GM06990 (cell line): ENCODE measurements at regions not wholly inside any gene's neighbourhood (a gene's known extent, or its start where the extent isn't known, plus 50 kb on each side); places are given as distances from the start of the nearest gene placed in this dataset.

Experiments
- DNase-seq: peaks from one replicate; pipeline ENCODE4 v3.0.0-alpha.2; 2011; ENCODE audit not compliant: insufficient read length; ENCODE audit errors: extremely low read depth
- H3K27me3 ChIP-seq: replicated peaks from 2 replicates; pipeline ENCODE4 v1.6.0; 2011; ENCODE audit warnings: low read length; ENCODE audit not compliant: control insufficient read depth, insufficient read depth
- H3K36me3 ChIP-seq: 2 replicates; pipeline ENCODE4 v1.5.1; 2011; ENCODE audit warnings: low read length; ENCODE audit not compliant: control insufficient read depth, insufficient read depth
- H3K4me3 ChIP-seq: replicated peaks from 2 replicates; pipeline ENCODE4 v1.5.1; 2011; ENCODE audit warnings: low read depth, mild to moderate bottlenecking, control low read depth, low read length
- CTCF ChIP-seq: IDR thresholded peaks from 2 replicates; pipeline ENCODE4 v1.5.1; 2011; ENCODE audit warnings: low read length, control low read depth, mild to moderate bottlenecking, inconsistent platforms; ENCODE audit not compliant: insufficient read depth, poor library complexity, severe bottlenecking

GRCh38 chr3:163582967-163583366, 1495.3 kb downstream of the SI start:
- DNase-seq = no peak
- TF ChIP-seq CTCF = no peak
- Histone ChIP-seq H3K36me3 (no peaks in the 10 kb centered on the region), H3K27me3 (no peaks in the 10 kb centered on the region), H3K4me3 (no peak overlapping the region)

- no peaks in the 10 kb centered on the region for H3K36me3 ChIP-seq
- no peaks in the 10 kb centered on the region for H3K27me3 ChIP-seq
- no peak for DNase-seq
- TF ChIP-seq CTCF = no peak
- H3K4me3 ChIP-seq = no peak overlapping the region
These were observed 1501.0 kb downstream of the SI start for GRCh38 chr3:163577271-163577670.

- no peak for DNase-seq
- Histone ChIP-seq H3K4me3 (no peak overlapping the region), H3K36me3 (no peaks in the 10 kb centered on the region), H3K27me3 (no peaks in the 10 kb centered on the region)
- no peak for TF ChIP-seq CTCF
These were observed 1502.0 kb downstream of the SI start for GRCh38 chr3:163576314-163576713.

DNA sequence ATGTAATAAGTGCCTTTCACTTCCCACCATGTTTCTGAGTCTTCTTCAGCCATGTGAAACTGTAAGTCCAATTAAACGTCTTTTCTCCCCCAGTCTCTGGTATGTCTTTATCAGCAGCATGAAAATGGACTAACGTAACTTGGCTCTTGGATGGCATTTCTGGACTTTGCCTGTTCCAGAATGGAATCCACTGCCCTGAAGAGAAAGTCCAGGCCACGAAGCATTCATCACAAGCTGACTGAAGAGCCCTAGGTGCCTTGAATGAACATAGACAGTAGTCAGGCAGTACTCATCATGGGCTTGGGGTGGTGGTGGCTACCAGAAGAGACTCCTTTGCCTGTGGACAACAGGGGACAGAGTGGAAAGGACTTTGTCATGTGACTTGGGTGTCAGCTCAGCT, 1505.0 kb downstream of the SI start:
- Histone ChIP-seq H3K27me3 (no peaks in the 10 kb centered on the region), H3K36me3 (no peaks in the 10 kb centered on the region), H3K4me3 (no peak overlapping the region)
- TF ChIP-seq CTCF = no peak
- DNase-seq = no peak

- Histone ChIP-seq H3K4me3 (no peak overlapping the region), H3K27me3 (no peaks in the 10 kb centered on the region), H3K36me3 (no peaks in the 10 kb centered on the region)
- DNase-seq = no peak
- TF ChIP-seq CTCF = no peak
These were observed 1505.4 kb downstream of the SI start for GRCh38 chr3:163572856-163573255.

DNA sequence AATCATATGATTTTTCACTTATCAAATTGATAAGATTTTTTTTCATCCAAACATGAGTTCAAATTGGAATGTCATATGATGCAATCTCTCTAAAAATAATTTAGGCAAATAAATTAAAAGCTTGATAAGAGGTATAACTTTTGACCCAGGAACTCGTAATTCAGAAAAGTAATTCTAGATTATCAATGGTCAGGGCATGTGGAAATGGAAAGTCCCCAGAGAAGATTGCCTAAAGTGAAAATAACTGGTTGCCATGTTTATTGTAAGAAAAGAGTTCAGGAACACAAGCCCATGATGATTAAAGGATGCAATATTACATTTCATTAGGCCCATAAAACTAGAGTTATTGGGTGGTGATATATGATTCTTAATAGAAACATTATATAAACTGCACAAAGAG, 1514.8 kb downstream of the SI start:
- TF ChIP-seq CTCF = no peak
- H3K27me3 ChIP-seq = no peaks in the 10 kb centered on the region
- no peak for DNase-seq
- H3K36me3 ChIP-seq = no peaks in the 10 kb centered on the region
- no peak overlapping the region for H3K4me3 ChIP-seq
